ENCODE measurements at regions not wholly inside any gene's neighbourhood (a gene's known extent, or its start where the extent isn't known, plus 50 kb on each side); places are given as distances from the start of the nearest gene placed in this dataset.

DNA sequence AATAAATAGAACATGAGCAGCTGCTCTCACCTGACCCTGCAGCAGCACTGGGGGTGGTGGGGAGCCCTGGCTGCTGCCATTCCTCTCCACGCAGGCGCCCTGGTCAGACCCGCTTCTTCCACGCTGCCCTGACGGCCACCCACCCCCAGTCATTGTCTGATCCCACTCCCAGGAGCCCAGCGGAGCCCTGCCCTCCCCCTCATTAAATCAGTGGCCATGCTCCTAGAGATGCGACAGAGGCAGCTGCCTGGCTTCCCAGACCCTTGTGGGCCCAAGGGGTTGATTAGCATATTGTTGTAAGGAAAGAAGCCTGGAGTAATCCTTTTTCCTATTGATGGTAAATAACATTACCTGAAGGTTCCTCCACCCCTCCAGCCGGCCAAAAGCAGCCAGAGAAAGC is 301.5 kb downstream of the RRAGC start:
- H3K27ac ChIP-seq (ENCODE audit: low read depth, low read length) = no peak overlapping the region
- no peak for TF ChIP-seq SRF (IDR thresholded peaks at IDR 0.05; ENCODE audit: low read depth)
- TF ChIP-seq POLR2A (IDR thresholded peaks at IDR 0.05; ENCODE audit: borderline replicate concordance, extremely low read depth, insufficient read depth, insufficient read length) = no peak
- no peak for TF ChIP-seq CEBPB (IDR thresholded peaks at IDR 0.05; ENCODE audit: low read depth)
- TF ChIP-seq SP1 (IDR thresholded peaks at IDR 0.05; ENCODE audit: low read depth) = no peak
- TF ChIP-seq, protein P1, sequence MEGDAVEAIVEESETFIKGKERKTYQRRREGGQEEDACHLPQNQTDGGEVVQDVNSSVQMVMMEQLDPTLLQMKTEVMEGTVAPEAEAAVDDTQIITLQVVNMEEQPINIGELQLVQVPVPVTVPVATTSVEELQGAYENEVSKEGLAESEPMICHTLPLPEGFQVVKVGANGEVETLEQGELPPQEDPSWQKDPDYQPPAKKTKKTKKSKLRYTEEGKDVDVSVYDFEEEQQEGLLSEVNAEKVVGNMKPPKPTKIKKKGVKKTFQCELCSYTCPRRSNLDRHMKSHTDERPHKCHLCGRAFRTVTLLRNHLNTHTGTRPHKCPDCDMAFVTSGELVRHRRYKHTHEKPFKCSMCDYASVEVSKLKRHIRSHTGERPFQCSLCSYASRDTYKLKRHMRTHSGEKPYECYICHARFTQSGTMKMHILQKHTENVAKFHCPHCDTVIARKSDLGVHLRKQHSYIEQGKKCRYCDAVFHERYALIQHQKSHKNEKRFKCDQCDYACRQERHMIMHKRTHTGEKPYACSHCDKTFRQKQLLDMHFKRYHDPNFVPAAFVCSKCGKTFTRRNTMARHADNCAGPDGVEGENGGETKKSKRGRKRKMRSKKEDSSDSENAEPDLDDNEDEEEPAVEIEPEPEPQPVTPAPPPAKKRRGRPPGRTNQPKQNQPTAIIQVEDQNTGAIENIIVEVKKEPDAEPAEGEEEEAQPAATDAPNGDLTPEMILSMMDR (IDR thresholded peaks at IDR 0.05 in 2 of 3, conservative IDR thresholded peaks at IDR 0.05 in 1 of 3; ENCODE audit: borderline replicate concordance in 1 of 3, insufficient read depth in 1 of 3, low read depth in 2 of 3, low read length in 2 of 3) = no peak
- no peak for TF ChIP-seq POLR2AphosphoS5 (IDR thresholded peaks at IDR 0.05; ENCODE audit: low read depth, low read length)
- TF ChIP-seq CBX3 (IDR thresholded peaks at IDR 0.05; ENCODE audit: low read depth) = no peak
- no peak for TF ChIP-seq ZNF274 (IDR thresholded peaks at IDR 0.05; ENCODE audit: low read depth, low read length)
- TF ChIP-seq, protein P2, sequence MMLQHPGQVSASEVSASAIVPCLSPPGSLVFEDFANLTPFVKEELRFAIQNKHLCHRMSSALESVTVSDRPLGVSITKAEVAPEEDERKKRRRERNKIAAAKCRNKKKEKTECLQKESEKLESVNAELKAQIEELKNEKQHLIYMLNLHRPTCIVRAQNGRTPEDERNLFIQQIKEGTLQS (IDR thresholded peaks at IDR 0.05) = no peak
- no peak for TF ChIP-seq FOSL1 (IDR thresholded peaks at IDR 0.05; ENCODE audit: low read depth)
- no peak for TF ChIP-seq RAD21 (IDR thresholded peaks at IDR 0.05; ENCODE audit: low read depth)
- TF ChIP-seq ZFX (IDR thresholded peaks at IDR 0.05) = no peak
- TF ChIP-seq SIN3A (IDR thresholded peaks at IDR 0.05; ENCODE audit: low read depth) = no peak
- no peak for TF ChIP-seq EGR1 (IDR thresholded peaks at IDR 0.05; ENCODE audit: low read depth)
- TF ChIP-seq EZH2phosphoT487 (IDR thresholded peaks at IDR 0.05; ENCODE audit: borderline replicate concordance) = no peak
- H4K20me1 ChIP-seq (ENCODE audit: insufficient read depth) = no peaks in the 10 kb centered on the region
- H3K36me3 ChIP-seq (ENCODE audit: control insufficient read depth in 1 of 2, insufficient read depth in 2 of 2, low read length in 2 of 2) = no peaks in the 10 kb centered on the region
- no peak overlapping the region for H2AFZ ChIP-seq (ENCODE audit: low read depth, low read length, poor library complexity, severe bottlenecking)
- ChIA-PET POLR2A (no interaction called here), CTCF (no interaction called here), RAD21 (ENCODE audit: low non-redundant PET in 1 of 2, low total read pairs in 2 of 2, uncharacterized antibody in 2 of 2, unreplicated experiment in 2 of 2) (no interaction called here)
- H3K9ac ChIP-seq (ENCODE audit: low read length) = no peak overlapping the region
- H3K4me3 ChIP-seq (replicated peaks in 1 of 2; ENCODE audit: low read depth in 1 of 2, low read length in 2 of 2) = no peak overlapping the region
- DNase-seq (ENCODE audit: low read depth, low spot score) (no peak), ATAC-seq (no peak)
- H3K4me1 ChIP-seq (ENCODE audit: control insufficient read depth in 1 of 2, insufficient read depth in 2 of 2, low read length in 2 of 2) = no peaks in the 10 kb centered on the region
- H3K9me3 ChIP-seq (ENCODE audit: control insufficient read depth in 1 of 2, insufficient read depth in 1 of 2, low read depth in 1 of 2, low read length in 2 of 2) = no peaks in the 10 kb centered on the region
- H3K9me2 ChIP-seq (ENCODE audit: insufficient read depth) = no peaks in the 10 kb centered on the region
- peaks cover 5% of the 10 kb centered on the region for H3K27me3 ChIP-seq (ENCODE audit: insufficient read depth, low read length)
- no peak overlapping the region for H3K4me2 ChIP-seq (ENCODE audit: low read length)
- intact Hi-C loops (cut with micrococcal nuclease) = no loop called here
- H3K79me2 ChIP-seq (ENCODE audit: insufficient read depth, low read length) = no peaks in the 10 kb centered on the region
- BruUV-seq (replicated peaks) = no TSS peak
